A549 (cell line): ENCODE measurements at regions not wholly inside any gene's neighbourhood (a gene's known extent, or its start where the extent isn't known, plus 50 kb on each side); places are given as distances from the start of the nearest gene placed in this dataset.

Experiments used
- ATAC-seq, 2 experiments: fragments of 200-7000 bp in 1 of 2; fragments of >200 bp in 1 of 2; cut with Nextera tagmentation in 1 of 2; cut with Tn5 transposase in 1 of 2; 3 replicates each; pipeline versions ENCODE4 v1.8.0 to v1.9.1; 2018 to 2020; ENCODE audit warnings: mild to moderate bottlenecking in 1 of 2, moderate library complexity in 1 of 2
- CTCF ChIA-PET: fragments of 300-600 bp; sonication (Branson Sonifier 250); formaldehyde crosslinking; extraction: SDS; loops from one replicate; lab custom pipeline; 2021; ENCODE audit warnings: antibody characterized with exemption, inconsistent platforms; lab: Yijun Ruan, JAX
- POLR2A ChIA-PET: fragments of 350-600 bp; formaldehyde crosslinking; extraction: SDS; loops from one replicate; lab custom pipeline; 2021; ENCODE audit warnings: antibody characterized with exemption, inconsistent platforms; lab: Yijun Ruan, JAX
- DNase-seq, 2 experiments: peaks; one replicate each; pipeline versions ENCODE4 v3.0.0 to v3.0.0-alpha.2; 2011 to 2016; ENCODE audit warnings: low read depth in 1 of 2, low spot score in 1 of 2
- FAIRE-seq: peaks from 2 replicates; lab custom pipeline; 2011; peaks lifted over from hg19 to GRCh38; lab: Jason Lieb, UNC
- H3K27ac ChIP-seq, 2 experiments: fragments of >200 bp; sonication (Bioruptor Twin); formaldehyde crosslinking; 3 replicates each; pipeline ENCODE4 v1.5.1; 2016 to 2017
- H3K4me1 ChIP-seq: fragments of >200 bp; sonication (Bioruptor Twin); formaldehyde crosslinking; 3 replicates; pipeline ENCODE4 v1.6.1; 2016
- H3K4me2 ChIP-seq: fragments of >200 bp; sonication (Bioruptor Twin); formaldehyde crosslinking; 3 replicates; pipeline ENCODE4 v1.6.1; 2016
- H3K4me3 ChIP-seq: fragments of >200 bp; sonication (Bioruptor Twin); formaldehyde crosslinking; 3 replicates; pipeline ENCODE4 v1.5.1; 2016
- H3K9me3 ChIP-seq: fragments of >200 bp; sonication (Bioruptor Twin); formaldehyde crosslinking; 3 replicates; pipeline ENCODE4 v1.6.1; 2016
- CBX2 ChIP-seq: fragments of 200-600 bp; sonication (generic); IDR thresholded peaks from 2 replicates; pipeline ENCODE4 v1.6.1; 2016; ENCODE audit warnings: low read depth, mild to moderate bottlenecking, borderline replicate concordance
- CBX8 ChIP-seq: fragments of 200-600 bp; sonication (generic); IDR thresholded peaks from 2 replicates; pipeline ENCODE4 v1.6.1; 2016
- CHD2 ChIP-seq: fragments of 150-350 bp; IDR thresholded peaks from 2 replicates; pipeline ENCODE4 v1.6.1; 2014; ENCODE audit warnings: low read length; ENCODE audit not compliant: partially characterized antibody
- CHD4 ChIP-seq: fragments of 200-600 bp; sonication (generic); IDR thresholded peaks from 2 replicates; pipeline ENCODE4 v1.6.1; 2016; ENCODE audit warnings: antibody characterized with exemption, mild to moderate bottlenecking, borderline replicate concordance
- EHMT2 ChIP-seq: fragments of 200-600 bp; sonication (generic); IDR thresholded peaks from 2 replicates; pipeline ENCODE4 v1.6.1; 2016; ENCODE audit warnings: antibody characterized with exemption, low read depth, mild to moderate bottlenecking, moderate library complexity
- EP300 ChIP-seq, 2 experiments: fragments of >200 bp; sonication (Bioruptor Twin); formaldehyde crosslinking; IDR thresholded peaks; 2 replicates in 1 of 2; 3 replicates in 1 of 2; pipeline ENCODE4 v1.6.1; 2016 to 2017
- FOSL2 ChIP-seq, 2 experiments: fragments of 450-650 bp in 1 of 2; fragments of >200 bp in 1 of 2; sonication (Bioruptor Twin) in 1 of 2; formaldehyde crosslinking; IDR thresholded peaks; 2 replicates each; pipeline versions ENCODE4 v1.5.0 to v1.6.1; 2016 to 2020; ENCODE audit warnings: mild to moderate bottlenecking in 1 of 2, moderate library complexity in 1 of 2
- FOXS1 ChIP-seq: fragments of 250-450 bp; sonication (Bioruptor Pico); IDR thresholded peaks from 2 replicates; pipeline ENCODE4 v1.5.0; 2020; ENCODE audit warnings: mild to moderate bottlenecking, moderate library complexity
- GATA3 ChIP-seq: IDR thresholded peaks from 2 replicates; pipeline ENCODE4 v1.6.1; 2012; ENCODE audit warnings: borderline replicate concordance
- JUNB ChIP-seq: fragments of >200 bp; sonication (Bioruptor Twin); formaldehyde crosslinking; IDR thresholded peaks from 2 replicates; pipeline ENCODE4 v1.6.1; 2016
- KDM5A ChIP-seq: fragments of 200-600 bp; sonication (generic); IDR thresholded peaks from 2 replicates; pipeline ENCODE4 v1.6.1; 2016; ENCODE audit warnings: antibody characterized with exemption, mild to moderate bottlenecking
- MAZ ChIP-seq: fragments of 150-350 bp; IDR thresholded peaks from 2 replicates; pipeline ENCODE4 v1.6.1; 2014; ENCODE audit warnings: antibody characterized with exemption, low read depth, low read length, borderline replicate concordance
- NPAS2 ChIP-seq: fragments of 250-450 bp; sonication (Bioruptor Pico); IDR thresholded peaks from 2 replicates; pipeline ENCODE4 v1.8.0; 2022; ENCODE audit warnings: mild to moderate bottlenecking, moderate library complexity, borderline replicate concordance
- RARB ChIP-seq: fragments of 250-450 bp; sonication (Bioruptor Pico); IDR thresholded peaks from 2 replicates; pipeline ENCODE4 v1.8.0; 2021; ENCODE audit warnings: mild to moderate bottlenecking, moderate library complexity
- RNF2 ChIP-seq: fragments of 200-600 bp; sonication (generic); IDR thresholded peaks from 2 replicates; pipeline ENCODE4 v1.6.1; 2016; ENCODE audit warnings: low read depth, mild to moderate bottlenecking, antibody characterized with exemption, moderate library complexity, borderline replicate concordance
- TFCP2L1 ChIP-seq: fragments of 250-450 bp; sonication (Bioruptor Pico); IDR thresholded peaks from 2 replicates; pipeline ENCODE4 v1.5.0; 2021; ENCODE audit warnings: mild to moderate bottlenecking
- ZSCAN20 ChIP-seq: fragments of 250-450 bp; sonication (Bioruptor Pico); IDR thresholded peaks from 2 replicates; pipeline ENCODE4 v1.8.0; 2022; ENCODE audit warnings: mild to moderate bottlenecking, moderate library complexity
- WGBS: methylation state at CpG from one replicate; pipeline ENCODE4 v1.1.6; 2017; ENCODE audit errors: missing lambda C conversion rate; 5-methylcytosine and 5-hydroxymethylcytosine counted together
- TF ChIP-seq, protein P1 (sequence below): IDR thresholded peaks from 2 replicates; pipeline ENCODE4 v1.6.1; 2012; ENCODE audit warnings: low read depth, borderline replicate concordance
- TF ChIP-seq, protein P2 (sequence below): fragments of 250-450 bp; sonication (Bioruptor Pico); IDR thresholded peaks from 2 replicates; pipeline ENCODE4 v1.5.0; 2020; ENCODE audit warnings: low read depth, mild to moderate bottlenecking, moderate library complexity
- TF ChIP-seq, protein P3 (sequence below): fragments of >200 bp; sonication (Bioruptor Twin); formaldehyde crosslinking; IDR thresholded peaks from 3 replicates; pipeline ENCODE4 v1.6.1; 2016
- TF ChIP-seq, protein P4 (sequence below): fragments of >200 bp; sonication (Bioruptor Twin); formaldehyde crosslinking; IDR thresholded peaks from 3 replicates; pipeline ENCODE4 v1.5.1; 2016
- TF ChIP-seq, protein P5 (sequence below): fragments of 450-650 bp; IDR thresholded peaks from 2 replicates; pipeline ENCODE4 v1.6.1; 2014; ENCODE audit warnings: antibody characterized with exemption

DNA sequence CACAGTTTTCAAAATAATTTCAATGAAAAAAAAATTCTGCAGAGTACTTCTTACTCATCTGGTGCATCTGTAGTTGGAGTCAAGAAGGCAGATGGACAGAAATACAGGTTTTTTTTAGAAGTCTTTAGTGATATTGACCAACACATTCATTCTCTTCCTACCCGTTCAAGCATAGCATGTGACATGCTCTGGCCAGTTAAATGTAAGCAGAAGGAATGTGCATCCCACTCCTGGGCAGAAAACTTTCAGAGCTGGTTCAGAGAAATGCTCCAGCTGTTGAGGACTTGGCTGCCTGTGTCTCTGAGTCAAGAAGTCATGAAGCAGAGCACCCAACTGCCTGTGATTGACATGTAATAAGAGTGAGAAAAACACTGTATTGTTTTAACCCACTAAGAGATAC, 665.3 kb upstream of the IGFBP3 start (continued):
- TF ChIP-seq, protein P1, sequence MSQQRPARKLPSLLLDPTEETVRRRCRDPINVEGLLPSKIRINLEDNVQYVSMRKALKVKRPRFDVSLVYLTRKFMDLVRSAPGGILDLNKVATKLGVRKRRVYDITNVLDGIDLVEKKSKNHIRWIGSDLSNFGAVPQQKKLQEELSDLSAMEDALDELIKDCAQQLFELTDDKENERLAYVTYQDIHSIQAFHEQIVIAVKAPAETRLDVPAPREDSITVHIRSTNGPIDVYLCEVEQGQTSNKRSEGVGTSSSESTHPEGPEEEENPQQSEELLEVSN: no peak

DNA sequence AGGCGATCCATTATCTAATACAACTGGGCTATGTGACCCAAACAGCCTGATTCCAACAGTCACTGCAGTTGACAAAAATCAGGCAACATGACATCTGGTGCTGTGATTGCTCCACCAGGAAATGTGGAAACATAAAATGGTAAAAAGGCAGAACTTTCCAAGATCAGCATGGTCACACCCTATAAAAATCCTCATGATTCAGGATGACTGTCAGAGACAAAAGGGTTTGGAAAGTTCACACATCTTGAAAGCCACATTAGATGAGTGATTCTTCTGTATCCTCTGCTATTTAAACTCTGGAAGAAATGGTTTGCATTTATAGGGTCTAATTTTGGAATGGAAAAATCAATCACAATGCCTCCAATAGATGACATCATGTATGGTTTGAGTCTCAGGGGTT, 662.6 kb upstream of the IGFBP3 start:
- ChIA-PET CTCF (no interaction called here), POLR2A (no interaction called here)
- Histone ChIP-seq H3K27ac (no peak overlapping the region), H3K9me3 (no peaks in the 10 kb centered on the region), H3K4me2 (no peak overlapping the region)
- FAIRE-seq (no peak), DNase-seq (peak in 1 of 2 experiments; percentile 29)
- TF ChIP-seq ZSCAN20 (CRISPR knock-in tag) (no peak), CBX2 (no peak), JUNB (0 out of 2 replicates have a peak, but pooled peaks have one; percentile 23), GATA3 (no peak), MAZ (no peak), NPAS2 (no peak), KDM5A (no peak), FOSL2 (IDR thresholded peaks at IDR 0.05) (no peak), FOSL2 (CRISPR knock-in tag; IDR thresholded peaks at IDR 0.05) (no peak)
- TF ChIP-seq, protein P2, sequence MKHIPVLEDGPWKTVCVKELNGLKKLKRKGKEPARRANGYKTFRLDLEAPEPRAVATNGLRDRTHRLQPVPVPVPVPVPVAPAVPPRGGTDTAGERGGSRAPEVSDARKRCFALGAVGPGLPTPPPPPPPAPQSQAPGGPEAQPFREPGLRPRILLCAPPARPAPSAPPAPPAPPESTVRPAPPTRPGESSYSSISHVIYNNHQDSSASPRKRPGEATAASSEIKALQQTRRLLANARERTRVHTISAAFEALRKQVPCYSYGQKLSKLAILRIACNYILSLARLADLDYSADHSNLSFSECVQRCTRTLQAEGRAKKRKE (CRISPR knock-in tag): no peak
- TF ChIP-seq, all 56 proteins: peak for 1
- Histone ChIP-seq H3K4me3 (no peak overlapping the region), H3K4me1 (peaks cover 6% of the 10 kb centered on the region; the same call in 1 of the 3 replicates)
- ATAC-seq: no peak
- WGBS: 82% methylated on average over 1 of the region's 1 CpG

DNA sequence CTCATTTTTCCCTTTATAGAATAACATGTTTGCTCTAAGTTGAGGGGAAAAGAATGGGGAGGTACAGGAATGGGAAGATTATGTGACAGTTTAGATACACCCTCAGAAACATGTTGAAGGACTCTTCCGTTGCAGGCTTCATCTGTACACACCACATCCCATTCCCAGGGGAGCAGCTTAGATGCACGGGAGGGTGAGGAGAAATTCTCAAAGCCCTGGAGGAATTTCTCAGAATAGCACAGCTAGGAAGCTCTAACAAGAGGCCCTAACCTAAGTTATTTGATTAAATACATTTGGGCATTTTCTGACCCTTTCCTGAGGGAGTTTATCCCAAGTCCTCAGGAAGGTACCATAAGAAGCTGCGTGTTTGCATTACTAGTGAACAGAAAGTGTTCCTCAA, 660.2 kb upstream of the IGFBP3 start:
- ChIA-PET CTCF (no interaction called here), POLR2A (no interaction called here)
- 63% methylated on average over 3 of the region's 3 CpGs for WGBS
- Histone ChIP-seq H3K4me3 (no peak overlapping the region), H3K9me3 (no peaks in the 10 kb centered on the region), H3K4me1 (peaks cover 6% of the 10 kb centered on the region; the same call in 1 of the 3 replicates), H3K27ac (no peak overlapping the region), H3K4me2 (no peak overlapping the region)
- FAIRE-seq (no peak), DNase-seq (no peak), ATAC-seq (no peak)
- no peak for TF ChIP-seq EP300 (IDR thresholded peaks at IDR 0.05)
- TF ChIP-seq CHD2: no peak
- TF ChIP-seq RARB (CRISPR knock-in tag): no peak
- TF ChIP-seq TFCP2L1 (CRISPR knock-in tag): no peak
- TF ChIP-seq, protein P3, sequence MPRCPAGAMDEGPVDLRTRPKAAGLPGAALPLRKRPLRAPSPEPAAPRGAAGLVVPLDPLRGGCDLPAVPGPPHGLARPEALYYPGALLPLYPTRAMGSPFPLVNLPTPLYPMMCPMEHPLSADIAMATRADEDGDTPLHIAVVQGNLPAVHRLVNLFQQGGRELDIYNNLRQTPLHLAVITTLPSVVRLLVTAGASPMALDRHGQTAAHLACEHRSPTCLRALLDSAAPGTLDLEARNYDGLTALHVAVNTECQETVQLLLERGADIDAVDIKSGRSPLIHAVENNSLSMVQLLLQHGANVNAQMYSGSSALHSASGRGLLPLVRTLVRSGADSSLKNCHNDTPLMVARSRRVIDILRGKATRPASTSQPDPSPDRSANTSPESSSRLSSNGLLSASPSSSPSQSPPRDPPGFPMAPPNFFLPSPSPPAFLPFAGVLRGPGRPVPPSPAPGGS: no peak
- TF ChIP-seq RNF2: no peak
- TF ChIP-seq EHMT2: no peak
- TF ChIP-seq, protein P4, sequence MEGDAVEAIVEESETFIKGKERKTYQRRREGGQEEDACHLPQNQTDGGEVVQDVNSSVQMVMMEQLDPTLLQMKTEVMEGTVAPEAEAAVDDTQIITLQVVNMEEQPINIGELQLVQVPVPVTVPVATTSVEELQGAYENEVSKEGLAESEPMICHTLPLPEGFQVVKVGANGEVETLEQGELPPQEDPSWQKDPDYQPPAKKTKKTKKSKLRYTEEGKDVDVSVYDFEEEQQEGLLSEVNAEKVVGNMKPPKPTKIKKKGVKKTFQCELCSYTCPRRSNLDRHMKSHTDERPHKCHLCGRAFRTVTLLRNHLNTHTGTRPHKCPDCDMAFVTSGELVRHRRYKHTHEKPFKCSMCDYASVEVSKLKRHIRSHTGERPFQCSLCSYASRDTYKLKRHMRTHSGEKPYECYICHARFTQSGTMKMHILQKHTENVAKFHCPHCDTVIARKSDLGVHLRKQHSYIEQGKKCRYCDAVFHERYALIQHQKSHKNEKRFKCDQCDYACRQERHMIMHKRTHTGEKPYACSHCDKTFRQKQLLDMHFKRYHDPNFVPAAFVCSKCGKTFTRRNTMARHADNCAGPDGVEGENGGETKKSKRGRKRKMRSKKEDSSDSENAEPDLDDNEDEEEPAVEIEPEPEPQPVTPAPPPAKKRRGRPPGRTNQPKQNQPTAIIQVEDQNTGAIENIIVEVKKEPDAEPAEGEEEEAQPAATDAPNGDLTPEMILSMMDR: no peak
- no peak for TF ChIP-seq CHD4
- TF ChIP-seq CBX8: no peak
- TF ChIP-seq FOXS1: no peak
- TF ChIP-seq, protein P5, sequence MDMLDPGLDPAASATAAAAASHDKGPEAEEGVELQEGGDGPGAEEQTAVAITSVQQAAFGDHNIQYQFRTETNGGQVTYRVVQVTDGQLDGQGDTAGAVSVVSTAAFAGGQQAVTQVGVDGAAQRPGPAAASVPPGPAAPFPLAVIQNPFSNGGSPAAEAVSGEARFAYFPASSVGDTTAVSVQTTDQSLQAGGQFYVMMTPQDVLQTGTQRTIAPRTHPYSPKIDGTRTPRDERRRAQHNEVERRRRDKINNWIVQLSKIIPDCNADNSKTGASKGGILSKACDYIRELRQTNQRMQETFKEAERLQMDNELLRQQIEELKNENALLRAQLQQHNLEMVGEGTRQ: no peak
- TF ChIP-seq GATA3: no peak
